Endodermal cell (in vitro differentiated cells): ENCODE measurements at regions not wholly inside any gene's neighbourhood (a gene's known extent, or its start where the extent isn't known, plus 50 kb on each side); places are given as distances from the start of the nearest gene placed in this dataset.

Source experiments
- DNase-seq: peaks from one replicate; pipeline ENCODE4 v3.0.0-alpha.2; 2017
- H3K27ac ChIP-seq: 2 replicates; pipeline ENCODE4 v1.5.1; 2013; ENCODE audit warnings: mild to moderate bottlenecking, low read depth, low read length, moderate library complexity
- H3K27me3 ChIP-seq: 2 replicates; pipeline ENCODE4 v1.6.1; 2013; ENCODE audit warnings: mild to moderate bottlenecking, low read length, moderate library complexity; ENCODE audit not compliant: insufficient read depth, control insufficient read depth, poor library complexity, severe bottlenecking
- H3K36me3 ChIP-seq: 2 replicates; pipeline ENCODE4 v1.7.0; 2013; ENCODE audit warnings: mild to moderate bottlenecking, low read length, moderate library complexity; ENCODE audit not compliant: control insufficient read depth, insufficient read depth
- H3K4me1 ChIP-seq: one replicate; pipeline ENCODE4 v1.7.0; 2013; ENCODE audit warnings: low read length; ENCODE audit not compliant: control insufficient read depth, insufficient read depth
- H3K4me3 ChIP-seq: 2 replicates; pipeline ENCODE4 v1.5.1; 2013; ENCODE audit warnings: mild to moderate bottlenecking, low read length, moderate library complexity
- H3K9ac ChIP-seq: 2 replicates; pipeline ENCODE4 v1.6.1; 2013; ENCODE audit warnings: mild to moderate bottlenecking, low read length, moderate library complexity; ENCODE audit not compliant: poor library complexity, severe bottlenecking; ENCODE audit errors: extremely low read depth
- H3K9me3 ChIP-seq: 2 replicates; pipeline ENCODE4 v1.6.1; 2013; ENCODE audit warnings: mild to moderate bottlenecking, low read length, moderate library complexity; ENCODE audit not compliant: control insufficient read depth
- H3K27ac Mint-ChIP-seq: 2 replicates; pipeline ENCODE4 v1.8.0; 2020; ENCODE audit warnings: mixed read lengths
- H3K27me3 Mint-ChIP-seq: 2 replicates; pipeline ENCODE4 v1.8.0; 2021; ENCODE audit warnings: mild to moderate bottlenecking, mixed read lengths; ENCODE audit not compliant: insufficient read depth
- H3K36me3 Mint-ChIP-seq: 2 replicates; pipeline ENCODE4 v1.8.0; 2020; ENCODE audit warnings: low read depth, mixed read lengths
- H3K4me1 Mint-ChIP-seq: 2 replicates; pipeline ENCODE4 v1.8.0; 2020; ENCODE audit warnings: mixed read lengths
- H3K4me3 Mint-ChIP-seq: 2 replicates; pipeline ENCODE4 v1.8.0; 2020; ENCODE audit warnings: mild to moderate bottlenecking, moderate library complexity, mixed read lengths
- H3K9me3 Mint-ChIP-seq: 2 replicates; pipeline ENCODE4 v1.8.0; 2020; ENCODE audit warnings: mild to moderate bottlenecking, mixed read lengths
- CTCF ChIP-seq: fragments of 200-600 bp; sonication (generic); conservative IDR thresholded peaks from 2 replicates; pipeline ENCODE4 v1.5.0; 2021; ENCODE audit warnings: antibody characterized with exemption, mild to moderate bottlenecking
- WGBS, 2 experiments: methylation state at CpG; one replicate each; pipeline versions ENCODE4 v1.1.5 to v1.1.7; 2013; ENCODE audit warnings: missing lambda C conversion rate in 2 of 2, mixed read lengths in 1 of 2; ENCODE audit not compliant: insufficient coverage in 1 of 2, insufficient read length in 1 of 2; 5-methylcytosine and 5-hydroxymethylcytosine counted together

GRCh38 chr7:50842041-50842440, 59.3 kb upstream of the GRB10 start:
- no peak for DNase-seq
- no peaks in the 10 kb centered on the region for H3K36me3 ChIP-seq
- Mint-ChIP-seq H3K4me1 (no peaks in the 10 kb centered on the region), H3K36me3 (peaks cover 5% of the 10 kb centered on the region), H3K27me3 (peaks cover 2% of the 10 kb centered on the region), H3K4me3 (no peak overlapping the region), H3K27ac (no peak overlapping the region), H3K9me3 (peaks cover 24% of the 10 kb centered on the region)
- no peak overlapping the region for H3K4me3 ChIP-seq
- no peak overlapping the region for H3K27ac ChIP-seq
- H3K27me3 ChIP-seq: no peaks in the 10 kb centered on the region
- TF ChIP-seq CTCF: no peak
- H3K4me1 ChIP-seq: no peaks in the 10 kb centered on the region
- no peak overlapping the region for H3K9ac ChIP-seq
- 92 to 93% methylated on average over 4 to 6 of the region's 6 CpGs for WGBS, 2 experiments
- peaks cover 12% of the 10 kb centered on the region for H3K9me3 ChIP-seq

DNA sequence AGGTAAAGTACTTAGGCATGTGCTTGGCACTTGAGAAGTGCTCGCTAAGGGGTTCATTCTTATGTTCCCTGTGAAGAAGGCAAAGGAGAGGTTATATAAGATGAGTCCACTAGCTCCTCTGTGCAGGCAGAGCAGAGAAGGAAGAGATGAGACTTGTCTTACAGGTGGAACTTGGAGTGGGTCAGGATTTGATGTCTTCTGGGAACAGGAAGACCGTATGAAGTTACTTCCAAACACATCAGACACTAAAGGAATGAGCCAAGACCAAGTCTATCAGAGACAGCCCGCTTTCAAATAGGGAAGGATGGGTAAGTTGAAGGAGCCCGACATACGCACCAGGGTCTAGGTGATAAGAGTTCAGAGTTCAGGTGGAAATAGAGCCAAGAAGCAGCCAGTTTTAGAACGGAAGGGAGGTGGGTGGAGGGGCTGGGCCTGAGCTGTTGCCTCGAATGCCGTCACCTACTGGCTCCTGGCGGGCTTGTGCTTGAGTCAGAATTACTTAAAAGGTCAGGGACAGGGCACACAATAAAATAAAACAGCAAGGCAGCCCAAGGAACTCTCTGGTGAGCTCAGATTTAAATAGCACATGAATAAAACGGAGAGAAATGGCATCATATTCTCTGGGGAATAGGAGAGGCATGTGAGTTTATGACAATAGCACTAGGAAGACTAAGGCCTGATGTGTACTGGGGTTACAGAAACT, 56.1 kb upstream of the GRB10 start:
- TF ChIP-seq CTCF: no peak
- H3K27me3 ChIP-seq: no peaks in the 10 kb centered on the region
- peaks cover 6% of the 10 kb centered on the region for H3K27me3 Mint-ChIP-seq
- no peak overlapping the region for H3K4me3 Mint-ChIP-seq
- H3K4me3 ChIP-seq: no peak overlapping the region
- H3K9me3 Mint-ChIP-seq: no peaks in the 10 kb centered on the region
- H3K4me1 ChIP-seq: no peaks in the 10 kb centered on the region
- no peaks in the 10 kb centered on the region for H3K4me1 Mint-ChIP-seq
- no peak overlapping the region for H3K27ac Mint-ChIP-seq
- H3K27ac ChIP-seq: no peak overlapping the region
- no peak for DNase-seq
- H3K36me3 Mint-ChIP-seq: no peaks in the 10 kb centered on the region
- no peak overlapping the region for H3K9ac ChIP-seq
- no peaks in the 10 kb centered on the region for H3K9me3 ChIP-seq
- no peaks in the 10 kb centered on the region for H3K36me3 ChIP-seq
- WGBS, 2 experiments: 86 to 94% methylated on average over 6 to 10 of the region's 10 CpGs

DNA sequence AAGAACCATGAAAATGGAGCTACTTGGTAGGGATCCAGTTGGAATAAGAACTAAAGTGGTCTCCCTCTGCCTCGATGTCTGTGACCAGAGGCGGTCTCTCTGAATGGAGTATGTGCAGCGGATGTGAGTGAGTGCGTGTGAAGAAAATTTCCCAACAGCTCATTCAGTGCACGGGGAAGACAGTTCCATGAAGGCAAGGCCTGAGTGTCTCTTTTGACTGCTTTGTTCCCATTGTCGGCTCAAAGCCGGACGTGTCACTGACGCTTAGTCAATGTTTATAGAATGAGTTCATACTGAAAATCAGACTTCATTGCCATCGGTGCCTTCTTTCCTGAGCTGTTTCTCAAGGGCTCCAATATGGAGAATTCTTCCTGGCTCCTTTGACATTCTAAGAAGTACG, 55.3 kb upstream of the GRB10 start:
- Histone ChIP-seq H3K36me3 (no peaks in the 10 kb centered on the region), H3K27me3 (no peaks in the 10 kb centered on the region), H3K4me1 (no peaks in the 10 kb centered on the region), H3K4me3 (no peak overlapping the region), H3K27ac (no peak overlapping the region), H3K9ac (no peak overlapping the region), H3K9me3 (no peaks in the 10 kb centered on the region)
- no peak for DNase-seq
- Mint-ChIP-seq H3K4me3 (no peak overlapping the region), H3K36me3 (no peaks in the 10 kb centered on the region), H3K27me3 (peaks cover 6% of the 10 kb centered on the region), H3K27ac (no peak overlapping the region), H3K4me1 (no peaks in the 10 kb centered on the region), H3K9me3 (no peaks in the 10 kb centered on the region)
- WGBS, 2 experiments: 88 to 95% methylated on average over 9 to 11 of the region's 11 CpGs
- no peak for TF ChIP-seq CTCF
